GM12878 (cell line): ENCODE measurements at regions not wholly inside any gene's neighbourhood (a gene's known extent, or its start where the extent isn't known, plus 50 kb on each side); places are given as distances from the start of the nearest gene placed in this dataset.

ENCODE experiments used
- ATAC-seq: fragments of 200-7000 bp; cut with Tn5 transposase; 3 replicates; pipeline ENCODE4 v1.9.1; 2020; ENCODE audit warnings: mild to moderate bottlenecking, moderate library complexity
- BruUV-seq: library from RNA; stranded (reverse); fragments of 400-500 nt; replicated peaks from 2 replicates; lab custom pipeline; 2021; lab: Mats Ljungman, UMichigan
- CTCF ChIA-PET: fragments of 300-600 bp; sonication (Branson Sonifier 250); formaldehyde crosslinking; extraction: SDS; loops from one replicate; lab custom pipeline; 2021; ENCODE audit warnings: inconsistent platforms; lab: Yijun Ruan, JAX
- POLR2A ChIA-PET: fragments of 350-600 bp; formaldehyde crosslinking; extraction: SDS; loops from one replicate; lab custom pipeline; 2021; ENCODE audit warnings: inconsistent platforms; lab: Charles Lee
- RAD21 ChIA-PET: fragments of 300-600 bp; sonication (Branson Sonifier 250); formaldehyde crosslinking; loops from one replicate; lab custom pipeline; 2023; ENCODE audit warnings: antibody characterized with exemption; ENCODE audit not compliant: unreplicated experiment; lab: Charles Lee
- SMC1A ChIA-PET: fragments of 300-600 bp; sonication (Branson Sonifier 250); formaldehyde crosslinking; loops from one replicate; lab custom pipeline; 2023; ENCODE audit not compliant: unreplicated experiment, uncharacterized antibody; lab: Charles Lee
- DNase-seq: peaks from one replicate; pipeline ENCODE4 v3.0.0-alpha.2; 2011; ENCODE audit warnings: low read depth, low spot score
- FAIRE-seq: peaks from 3 replicates; lab custom pipeline; 2011; peaks lifted over from hg19 to GRCh38; lab: Jason Lieb, UNC
- H2AFZ ChIP-seq: 2 replicates; pipeline ENCODE4 v1.6.0; 2011; ENCODE audit warnings: low read depth, low read length, control low read depth; ENCODE audit not compliant: control insufficient read depth
- H3K27ac ChIP-seq: 2 replicates; pipeline ENCODE4 v1.5.1; 2011; ENCODE audit warnings: control low read depth; ENCODE audit not compliant: control insufficient read depth, insufficient read depth
- H3K27me3 ChIP-seq, 2 experiments: replicated peaks in 1 of 2; 2 replicates each; pipeline versions ENCODE4 v1.6.0 to v1.6.1; 2011; ENCODE audit warnings: low read length in 1 of 2; ENCODE audit not compliant: control insufficient read depth in 2 of 2, insufficient read depth in 2 of 2
- H3K36me3 ChIP-seq, 2 experiments: 2 replicates each; pipeline ENCODE4 v1.5.1; 2011; ENCODE audit warnings: low read length in 1 of 2; ENCODE audit not compliant: control insufficient read depth in 2 of 2, insufficient read depth in 2 of 2
- H3K4me1 ChIP-seq: 2 replicates; pipeline ENCODE4 v1.6.1; 2011; ENCODE audit warnings: mild to moderate bottlenecking, low read length, moderate library complexity, mixed read lengths; ENCODE audit not compliant: control insufficient read depth, insufficient read depth
- H3K4me2 ChIP-seq: 2 replicates; pipeline ENCODE4 v1.6.0; 2011; ENCODE audit warnings: control low read depth; ENCODE audit not compliant: control insufficient read depth, insufficient read depth
- H3K4me3 ChIP-seq: fragments of 200-600 bp; sonication (generic); 2 replicates; pipeline ENCODE4 v1.5.1; 2016
- H3K79me2 ChIP-seq: 2 replicates; pipeline ENCODE4 v1.6.0; 2011; ENCODE audit warnings: low read length; ENCODE audit not compliant: control insufficient read depth, insufficient read depth
- H3K9ac ChIP-seq: 2 replicates; pipeline ENCODE4 v1.8.0; 2011; ENCODE audit warnings: low read length, control low read depth, mixed read lengths; ENCODE audit not compliant: control insufficient read depth, insufficient read depth
- H3K9me3 ChIP-seq: replicated peaks from 3 replicates; pipeline ENCODE4 v1.5.1; 2011; ENCODE audit warnings: mild to moderate bottlenecking, low read length; ENCODE audit not compliant: control insufficient read depth, insufficient read depth
- H4K20me1 ChIP-seq: 2 replicates; pipeline ENCODE4 v1.6.0; 2011; ENCODE audit not compliant: control insufficient read depth, insufficient read depth
- DPF2 ChIP-seq: fragments of 450-650 bp; IDR thresholded peaks from 2 replicates; pipeline ENCODE4 v1.6.1; 2017; ENCODE audit warnings: mild to moderate bottlenecking
- GABPA ChIP-seq: IDR thresholded peaks from 2 replicates; pipeline ENCODE4 v1.6.1; 2014; ENCODE audit warnings: antibody characterized with exemption, low read depth, mild to moderate bottlenecking, inconsistent platforms
- GATAD2B ChIP-seq: fragments of 450-650 bp; conservative IDR thresholded peaks from 2 replicates; pipeline ENCODE4 v1.6.1; 2017; ENCODE audit warnings: low read depth, mild to moderate bottlenecking, moderate library complexity
- HSF1 ChIP-seq: fragments of 150-350 bp; IDR thresholded peaks from 2 replicates; pipeline ENCODE4 v1.6.1; 2014; ENCODE audit warnings: mild to moderate bottlenecking, low read depth, low read length
- IKZF1 ChIP-seq: fragments of 450-650 bp; conservative IDR thresholded peaks from 2 replicates; pipeline ENCODE4 v1.6.1; 2017; ENCODE audit warnings: antibody characterized with exemption, mild to moderate bottlenecking
- IRF3 ChIP-seq: fragments of 450-650 bp; IDR thresholded peaks from 2 replicates; pipeline ENCODE4 v1.6.1; 2014; ENCODE audit warnings: mild to moderate bottlenecking
- KDM1A ChIP-seq: fragments of 200-600 bp; sonication (generic); IDR thresholded peaks from 2 replicates; pipeline ENCODE4 v1.6.1; 2016; ENCODE audit warnings: borderline replicate concordance
- NFYA ChIP-seq: IDR thresholded peaks from 2 replicates; pipeline ENCODE4 v1.6.1; 2011; ENCODE audit warnings: low read depth, mild to moderate bottlenecking, low read length, improper control_type of control experiment, borderline replicate concordance
- POLR2AphosphoS5 ChIP-seq: IDR thresholded peaks from 2 replicates; pipeline ENCODE4 v1.6.1; 2011; ENCODE audit warnings: mild to moderate bottlenecking, low read length, inconsistent platforms
- RUNX3 ChIP-seq: IDR thresholded peaks from 2 replicates; pipeline ENCODE4 v1.6.1; 2012; ENCODE audit warnings: low read length, inconsistent platforms
- SMC3 ChIP-seq: IDR thresholded peaks from 2 replicates; pipeline ENCODE4 v1.6.1; 2011; ENCODE audit warnings: low read length, improper control_type of control experiment, borderline replicate concordance
- SP1 ChIP-seq: IDR thresholded peaks from one replicate; pipeline ENCODE4 v1.6.1; 2011; ENCODE audit warnings: low read depth, low read length
- STAT3 ChIP-seq: IDR thresholded peaks from 2 replicates; pipeline ENCODE4 v1.6.1; 2011; ENCODE audit warnings: low read depth, low read length, improper control_type of control experiment
- USF1 ChIP-seq: IDR thresholded peaks from 2 replicates; pipeline ENCODE4 v1.6.1; 2011; ENCODE audit warnings: borderline replicate concordance, low read depth, mild to moderate bottlenecking, moderate library complexity, mixed read lengths, low read length; ENCODE audit not compliant: insufficient read depth; ENCODE audit errors: extremely low read length
- YBX1 ChIP-seq: fragments of 450-650 bp; IDR thresholded peaks from 2 replicates; pipeline ENCODE4 v1.6.1; 2016; ENCODE audit warnings: antibody characterized with exemption
- ZBTB11 ChIP-seq: fragments of 450-650 bp; formaldehyde crosslinking; IDR thresholded peaks from 2 replicates; pipeline ENCODE4 v1.5.0; 2022; ENCODE audit warnings: mild to moderate bottlenecking, missing genetic modification characterization
- ZNF207 ChIP-seq: fragments of 450-650 bp; IDR thresholded peaks from 2 replicates; pipeline ENCODE4 v1.6.1; 2014; ENCODE audit warnings: antibody characterized with exemption, mild to moderate bottlenecking, borderline replicate concordance
- WGBS: methylation state at CpG from one replicate; pipeline ENCODE4 v1.1.6; 2016; ENCODE audit warnings: low lambda C conversion rate; ENCODE audit not compliant: insufficient replicate concordance, insufficient coverage; ENCODE audit errors: missing lambda C conversion rate; 5-methylcytosine and 5-hydroxymethylcytosine counted together
- in situ Hi-C: fragments of 300-500 bp; cut with MboI; formaldehyde crosslinking; loops from 9 replicates; pipeline ENCODE4 v1.14.3; 2018; ENCODE audit warnings: mixed read lengths
- intact Hi-C: fragments of 100-400 bp; cut with micrococcal nuclease; formaldehyde crosslinking; loops from one replicate; pipeline ENCODE4 v1.14.2; 2022; ENCODE audit not compliant: unreplicated experiment

- Histone ChIP-seq H3K4me2 (no peak overlapping the region), H3K4me1 (no peaks in the 10 kb centered on the region), H3K27me3 (no peaks in the 10 kb centered on the region), H3K36me3 (no peaks in the 10 kb centered on the region), H3K9ac (no peak overlapping the region), H3K79me2 (no peaks in the 10 kb centered on the region), H3K9me3 (no peaks in the 10 kb centered on the region; the same call in 2 of the 3 replicates), H3K4me3 (no peak overlapping the region), H4K20me1 (no peaks in the 10 kb centered on the region), H2AFZ (no peak overlapping the region), H3K27ac (no peak overlapping the region)
- ChIA-PET SMC1A (no interaction called here), RAD21 (no interaction called here), CTCF (no interaction called here), POLR2A (no interaction called here)
- in situ Hi-C loops (no loop called here), intact Hi-C loops (no loop called here)
- WGBS = 2% methylated on average over 7 of the region's 7 CpGs
- DNase-seq (no peak), FAIRE-seq (no peak), ATAC-seq (no peak)
- TF ChIP-seq POLR2AphosphoS5 (no peak), RUNX3 (no peak), HSF1 (no peak), SMC3 (no peak), SP1 (no peak), ZNF207 (no peak), IRF3 (no peak), NFYA (no peak), GATAD2B (no peak), YBX1 (no peak), USF1 (no peak), GABPA (no peak), IKZF1 (no peak), STAT3 (no peak), DPF2 (no peak), KDM1A (no peak), ZBTB11 (CRISPR knock-in tag) (no peak)
- BruUV-seq = no TSS peak
Observed at GRCh38 chr19:32068793-32069192, 276.6 kb upstream of the ZNF507 start.
